ENCODE measurements at regions not wholly inside any gene's neighbourhood (a gene's known extent, or its start where the extent isn't known, plus 50 kb on each side); places are given as distances from the start of the nearest gene placed in this dataset.

DNA sequence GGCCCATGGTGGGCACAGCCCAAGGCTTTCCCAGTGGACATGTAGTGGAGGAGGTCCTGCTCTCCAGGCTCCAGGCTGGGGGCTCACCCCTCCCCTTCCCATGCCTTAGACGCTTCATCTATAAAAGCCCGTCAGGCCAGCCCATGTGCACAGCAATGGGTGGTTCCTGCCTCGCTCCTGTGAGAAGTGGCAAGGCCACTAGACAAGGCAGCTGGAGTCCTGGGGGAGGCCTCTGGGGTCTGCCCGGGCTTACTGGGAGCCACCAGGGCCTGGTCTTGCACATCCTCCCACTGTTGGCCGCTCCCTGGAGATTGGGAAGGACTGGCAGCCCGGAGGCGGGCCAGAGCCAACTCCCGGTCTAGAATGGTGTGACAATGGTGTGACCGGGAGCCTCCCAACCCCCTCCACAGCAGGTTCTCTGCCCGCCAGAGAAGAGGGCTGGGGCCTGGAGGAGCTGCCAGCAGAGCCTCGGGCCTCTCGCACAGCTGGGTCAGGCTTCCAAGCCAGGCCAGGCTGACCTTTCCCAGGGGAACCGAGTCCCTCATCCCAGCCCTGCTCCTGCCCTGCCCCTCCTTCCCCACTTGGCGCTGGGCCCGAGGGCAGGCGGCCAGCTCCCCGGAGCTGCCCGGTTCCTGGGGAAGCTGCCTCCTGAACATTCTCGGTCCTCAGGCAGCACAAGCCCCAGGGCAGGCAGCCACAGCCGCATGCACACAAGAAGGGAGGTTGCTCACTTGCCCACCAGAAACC is 97.9 kb downstream of the RFLNA start:
- peak in 1 of 2 experiments; percentile 33 for DNase-seq

DNA sequence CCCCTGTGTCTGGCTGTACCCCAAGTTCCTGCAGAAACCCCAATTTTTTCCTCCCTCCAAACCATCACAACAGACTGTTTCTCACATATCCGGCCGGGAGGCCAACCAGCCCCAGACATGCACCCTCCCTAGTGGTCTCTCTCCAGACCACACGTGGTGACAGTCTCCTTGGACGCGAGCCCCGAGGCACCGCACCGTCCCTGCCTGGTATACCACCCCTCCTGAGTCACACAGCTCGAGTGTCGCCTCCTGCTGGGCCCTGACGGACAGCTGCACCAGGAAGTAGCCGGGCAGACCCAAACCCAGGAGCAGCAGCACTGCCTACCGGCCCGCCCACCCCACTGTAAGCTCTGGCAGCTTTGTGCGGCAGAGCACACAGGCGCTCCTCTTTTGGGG is 97.4 kb downstream of the RFLNA start:
- DNase-seq: no peak

DNA sequence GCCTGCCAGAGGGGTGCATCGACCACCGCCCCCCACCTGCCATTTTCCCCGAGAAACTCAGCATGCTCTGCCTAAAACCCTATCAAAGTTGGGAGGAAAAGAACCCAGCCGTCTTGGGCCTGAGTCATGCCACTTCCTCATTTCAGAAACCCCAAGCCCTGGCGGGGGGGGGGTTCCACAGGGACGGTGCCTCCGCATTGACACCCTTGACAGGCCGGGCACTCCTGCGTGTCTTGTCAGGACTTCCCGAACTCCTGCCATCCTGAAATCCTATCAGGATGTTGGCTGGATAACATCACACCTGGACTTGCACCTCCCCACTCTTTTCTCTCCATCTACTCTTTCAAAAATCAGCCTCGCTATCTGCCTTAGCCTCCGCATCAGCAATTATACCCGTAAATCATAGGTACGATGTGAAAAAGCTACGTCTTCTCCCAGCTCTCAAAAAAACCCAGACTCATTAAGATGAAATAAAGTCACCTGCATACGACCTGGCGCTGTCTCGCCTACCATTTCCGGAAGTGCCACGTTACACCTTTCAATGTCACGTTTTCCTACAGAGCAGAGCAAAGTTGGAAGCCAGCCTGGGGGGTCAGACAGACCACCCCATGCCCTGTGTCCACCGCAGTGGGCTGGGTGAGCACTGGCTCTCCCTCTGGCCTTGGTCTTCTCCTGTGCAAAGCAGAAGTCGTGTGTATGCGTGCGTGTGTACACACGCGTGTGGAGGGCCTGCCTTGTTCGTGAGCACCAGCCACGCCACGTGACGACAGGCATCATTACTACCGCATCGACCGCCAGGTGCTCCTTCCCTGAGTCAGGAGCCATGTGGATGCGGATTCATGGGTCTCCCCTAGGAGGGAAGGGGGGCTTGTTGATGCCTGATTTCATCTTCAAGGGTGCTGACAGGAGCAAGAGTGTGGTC is 96.7 kb downstream of the RFLNA start:
- no peak for DNase-seq

DNA sequence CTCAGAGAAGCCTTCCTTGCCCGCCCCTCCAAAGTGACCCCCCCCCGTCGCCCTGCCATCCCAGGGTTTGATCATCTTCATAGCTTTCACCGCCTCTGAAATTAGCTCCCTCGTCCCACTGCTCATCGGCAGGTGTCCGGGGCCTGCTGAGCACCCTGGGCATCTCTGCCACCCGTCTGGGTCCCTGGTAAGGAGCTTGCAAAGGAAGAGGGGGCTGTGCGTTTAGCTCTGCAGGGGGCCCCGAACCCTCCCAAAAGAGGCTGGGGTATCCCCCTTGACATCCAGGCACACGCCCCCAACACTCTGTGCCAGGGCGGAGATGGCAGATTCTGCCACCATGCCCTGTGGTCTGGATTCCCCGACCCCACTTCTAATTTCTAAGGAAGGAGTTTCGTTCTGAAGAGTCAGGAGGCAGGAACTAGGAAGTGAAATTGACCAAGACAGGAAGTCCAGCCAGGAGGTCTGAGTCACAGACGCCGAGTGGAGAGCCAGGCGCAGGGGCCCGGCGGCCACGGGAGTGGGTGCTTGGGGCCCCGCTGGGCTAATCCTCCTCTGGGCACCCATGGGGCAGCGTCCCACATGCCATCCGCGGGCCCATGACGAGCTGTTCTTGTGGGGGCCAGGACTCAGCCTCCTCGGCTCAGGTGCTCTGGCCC is 95.7 kb downstream of the RFLNA start:
- DNase-seq: no peak

DNA sequence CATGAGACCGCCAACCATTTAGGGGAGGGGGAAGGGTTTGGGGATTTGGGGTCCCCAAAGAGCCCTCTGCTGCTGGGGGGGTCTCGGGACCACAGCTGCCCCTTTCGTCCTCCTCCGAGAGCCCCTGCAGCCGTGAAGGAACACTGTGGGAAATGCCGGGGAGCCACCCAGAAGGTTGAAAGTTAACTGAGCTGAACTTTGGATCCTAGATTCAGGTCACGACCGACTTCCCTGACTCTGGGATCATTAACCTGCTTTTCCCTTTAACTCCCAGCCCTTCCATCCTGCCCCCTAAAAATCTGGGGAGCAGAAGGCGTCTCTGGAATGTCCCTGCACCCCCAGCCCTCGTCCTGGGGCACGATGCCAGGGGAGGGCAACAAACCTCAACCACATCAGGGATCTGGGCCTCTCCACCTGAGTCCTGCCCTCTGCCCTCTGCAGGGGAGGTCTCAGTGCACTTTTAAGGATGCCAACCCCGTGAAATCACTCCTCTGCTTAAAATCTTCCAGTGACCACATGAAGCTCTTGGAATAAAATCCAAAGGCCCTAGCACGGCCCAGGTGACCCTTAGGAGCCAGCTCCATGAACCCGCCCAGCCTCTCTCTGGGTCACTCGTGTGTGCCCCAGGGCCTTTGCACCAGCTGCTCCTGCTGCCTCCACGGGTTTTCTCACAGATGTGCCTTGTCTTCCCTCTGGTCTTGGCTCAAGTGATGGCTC is 95.0 kb downstream of the RFLNA start:
- DNase-seq: no peak

DNA sequence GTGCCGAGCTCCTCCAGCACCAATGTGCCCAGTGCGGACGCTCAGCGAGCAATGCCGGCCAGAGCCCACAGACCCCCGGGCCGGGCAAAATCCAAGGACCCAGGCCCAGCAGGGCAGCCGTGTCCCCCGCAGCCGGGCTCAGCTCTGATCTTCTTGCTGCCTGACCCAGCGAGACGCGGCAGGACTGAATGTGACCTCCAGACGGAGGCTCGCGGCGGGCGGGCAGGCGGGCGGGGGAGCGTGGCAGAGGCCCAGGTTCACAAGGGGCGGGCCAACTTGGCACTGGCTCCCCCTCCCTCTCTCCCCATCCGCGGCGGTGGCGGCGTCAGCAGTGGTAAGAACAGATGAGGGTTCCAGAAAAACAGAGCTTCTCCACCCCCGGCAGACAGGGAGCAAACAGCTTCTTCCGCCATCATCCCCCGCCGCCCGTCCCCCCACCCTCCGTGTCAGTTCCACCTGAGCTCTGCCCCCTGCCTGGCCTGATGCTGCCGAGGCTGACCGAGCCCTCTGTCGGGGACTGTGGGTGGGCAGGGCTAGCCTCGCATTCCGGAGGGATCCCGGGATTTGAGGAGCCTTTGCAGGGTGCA is 94.3 kb downstream of the RFLNA start:
- DNase-seq: peak in 1 of 2 experiments; percentile 66

DNA sequence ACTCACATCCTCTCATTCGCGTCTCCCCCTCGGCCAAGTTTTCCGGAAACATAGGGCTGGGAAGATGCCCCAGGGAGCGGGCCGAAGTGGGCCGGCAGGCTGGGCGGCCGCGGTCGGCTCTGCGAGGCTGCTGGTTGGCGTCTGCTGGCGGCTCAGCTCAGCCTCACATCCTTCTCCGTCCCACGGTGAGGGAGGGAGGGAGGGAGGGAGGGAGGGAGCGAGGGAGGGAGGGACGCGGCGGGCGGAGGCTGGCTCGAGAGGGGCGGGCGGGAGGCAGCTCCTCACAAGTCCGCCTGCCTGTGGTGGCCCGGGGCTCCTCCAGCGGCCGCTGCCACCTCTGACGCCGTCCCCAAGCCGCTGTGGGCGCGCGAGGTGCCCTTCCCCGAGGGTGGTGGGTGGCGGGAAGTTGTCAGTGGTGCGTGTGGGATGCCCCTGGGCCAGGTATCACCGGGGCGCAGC is 93.8 kb downstream of the RFLNA start:
- no peak for DNase-seq

DNA sequence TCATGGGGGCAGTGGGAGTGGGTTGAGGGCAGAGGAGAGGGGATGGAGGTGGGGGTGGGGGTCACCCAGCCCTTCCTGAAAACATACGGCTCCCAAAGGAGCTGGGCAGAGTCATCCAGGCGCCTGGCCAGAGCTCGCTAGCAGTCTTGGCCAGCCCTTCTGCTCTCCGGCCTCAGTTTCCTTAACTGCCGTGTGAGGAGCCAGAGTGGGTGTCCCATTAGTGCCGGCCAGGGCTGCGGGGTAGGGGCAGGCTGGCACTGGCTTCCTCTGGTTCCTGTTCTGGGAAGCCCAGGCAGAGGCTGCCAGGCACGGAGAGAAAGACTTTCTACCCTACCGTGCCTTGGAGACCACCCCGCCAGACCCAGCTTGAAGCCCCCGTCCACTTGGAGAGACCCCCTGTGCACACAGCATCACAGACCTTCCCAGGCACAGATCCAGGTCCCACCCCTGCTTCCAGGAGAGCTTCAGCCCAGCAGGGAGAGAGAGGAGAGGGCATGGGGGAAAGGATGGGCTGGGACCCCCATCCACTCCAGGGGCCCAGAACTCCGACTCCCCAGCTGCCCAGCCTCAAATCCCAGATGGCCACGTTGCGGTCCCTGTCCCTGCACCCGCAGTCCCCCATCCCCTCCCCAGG is 93.3 kb downstream of the RFLNA start:
- no peak for DNase-seq

DNA sequence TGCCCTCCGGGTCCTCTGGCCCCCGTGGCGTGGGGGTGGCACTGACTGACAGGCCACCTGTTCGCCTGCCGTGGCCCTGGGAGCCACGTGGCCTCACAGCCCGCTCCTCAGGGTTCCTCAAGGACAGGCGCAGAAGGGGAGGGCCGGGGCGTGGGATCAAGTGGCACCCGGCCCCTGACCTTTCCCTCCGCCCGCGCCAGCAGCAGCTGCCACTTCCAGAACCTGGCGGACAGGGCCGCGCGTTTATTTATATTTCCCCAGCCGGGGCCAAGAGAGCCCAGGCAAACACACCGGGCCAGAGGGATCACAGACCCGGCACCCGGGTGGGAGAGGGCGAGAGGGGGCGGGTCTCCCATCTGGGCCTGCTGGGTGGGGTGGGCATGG is 92.6 kb downstream of the RFLNA start:
- DNase-seq: no peak

DNA sequence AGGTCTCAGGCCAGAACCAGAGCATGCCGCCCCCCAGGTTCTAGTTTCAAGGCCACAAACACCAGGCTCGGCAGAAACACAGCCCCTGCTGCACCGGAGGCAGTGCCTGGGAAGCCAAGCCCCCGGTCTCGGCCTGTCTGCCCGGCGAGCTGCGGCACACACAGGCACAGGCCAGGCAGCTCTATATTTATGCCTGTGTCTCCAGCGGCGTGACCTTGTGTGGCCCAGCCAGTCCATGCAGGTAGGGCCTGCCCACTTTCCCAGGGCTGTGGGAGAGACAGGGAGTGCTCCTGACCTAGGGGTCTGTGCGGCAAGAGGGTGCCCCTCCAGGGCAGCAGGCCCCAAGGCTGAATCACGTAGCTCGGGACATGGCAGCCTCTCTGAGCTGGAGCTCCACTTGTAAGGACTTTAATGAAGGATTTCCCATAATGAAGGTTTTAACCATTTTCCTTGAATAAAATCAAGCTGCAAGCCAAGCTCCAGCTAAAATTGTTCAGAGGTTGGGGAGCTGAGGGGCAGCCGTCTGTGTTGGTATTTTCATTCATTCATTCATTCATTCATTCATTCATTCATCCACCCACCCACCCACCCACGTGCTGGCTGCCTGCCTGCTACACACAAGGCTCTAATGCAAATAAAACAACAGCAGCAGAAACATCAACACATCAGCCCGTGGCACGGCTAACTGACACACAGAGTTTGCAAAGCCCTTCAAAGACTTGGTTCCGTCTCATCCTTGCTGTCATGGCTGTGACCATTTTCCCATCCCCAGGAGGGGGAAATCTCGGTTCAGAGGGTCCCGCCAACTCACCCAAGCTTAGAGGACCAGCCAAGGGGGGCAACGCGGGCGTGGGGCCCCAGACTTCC is 92.0 kb downstream of the RFLNA start:
- DNase-seq: no peak

DNA sequence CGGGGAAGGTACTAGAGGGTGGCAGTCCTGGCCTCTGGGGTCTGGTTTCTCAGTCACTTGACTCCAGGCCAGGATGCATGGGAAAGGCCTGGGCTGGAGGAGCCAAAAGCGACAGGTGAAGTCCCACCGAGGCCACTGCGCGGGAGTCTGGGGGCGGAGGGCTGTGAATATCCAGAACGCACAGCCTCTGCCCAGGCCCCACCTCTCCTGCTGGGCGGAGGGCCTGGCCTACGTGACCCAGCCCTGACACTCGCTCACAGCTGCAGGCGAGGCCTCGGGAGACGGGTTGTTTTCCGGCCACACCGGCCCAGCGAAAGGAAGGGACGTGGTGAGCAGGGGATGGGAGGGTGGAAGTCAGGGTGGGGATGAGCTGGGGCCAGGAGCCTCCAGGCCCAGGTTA is 91.2 kb downstream of the RFLNA start:
- no peak for DNase-seq

DNA sequence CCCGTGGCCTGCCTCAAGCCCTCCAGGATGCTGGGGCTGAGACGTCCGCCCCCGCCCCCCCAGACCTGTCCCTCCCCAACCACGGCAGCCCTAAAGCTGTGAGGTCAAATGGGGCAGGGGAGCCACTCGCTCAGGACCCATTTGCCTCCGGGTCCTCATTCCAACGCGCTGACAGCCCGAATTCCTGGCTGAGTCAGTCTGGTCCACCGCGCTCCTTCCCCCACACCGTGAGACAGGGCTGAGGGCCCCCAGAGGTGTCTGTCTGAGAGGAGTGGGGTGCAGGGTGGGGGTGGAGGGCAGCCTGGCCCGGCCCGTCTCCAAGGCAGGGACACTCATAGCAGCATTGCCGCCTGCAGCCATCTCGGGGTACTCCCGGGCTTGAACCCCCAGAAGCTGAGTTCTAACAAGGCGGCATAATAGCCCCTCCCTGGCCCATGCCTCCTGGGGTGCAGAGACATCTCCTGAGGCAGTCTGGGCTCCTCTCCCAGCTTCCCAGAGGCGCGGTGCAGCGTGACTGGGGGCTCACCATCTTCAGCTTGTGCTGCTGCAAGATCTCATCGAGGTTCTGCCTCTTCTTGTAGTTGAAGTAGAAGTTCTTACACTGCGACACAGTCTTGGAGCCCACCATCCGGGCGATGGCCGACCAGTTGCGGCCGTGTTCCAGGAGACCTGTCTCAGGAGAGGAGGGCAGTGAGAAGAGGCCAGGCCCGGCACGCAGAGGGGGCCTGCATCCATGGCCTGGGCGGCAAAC is 90.5 kb downstream of the RFLNA start:
- DNase-seq: no peak

DNA sequence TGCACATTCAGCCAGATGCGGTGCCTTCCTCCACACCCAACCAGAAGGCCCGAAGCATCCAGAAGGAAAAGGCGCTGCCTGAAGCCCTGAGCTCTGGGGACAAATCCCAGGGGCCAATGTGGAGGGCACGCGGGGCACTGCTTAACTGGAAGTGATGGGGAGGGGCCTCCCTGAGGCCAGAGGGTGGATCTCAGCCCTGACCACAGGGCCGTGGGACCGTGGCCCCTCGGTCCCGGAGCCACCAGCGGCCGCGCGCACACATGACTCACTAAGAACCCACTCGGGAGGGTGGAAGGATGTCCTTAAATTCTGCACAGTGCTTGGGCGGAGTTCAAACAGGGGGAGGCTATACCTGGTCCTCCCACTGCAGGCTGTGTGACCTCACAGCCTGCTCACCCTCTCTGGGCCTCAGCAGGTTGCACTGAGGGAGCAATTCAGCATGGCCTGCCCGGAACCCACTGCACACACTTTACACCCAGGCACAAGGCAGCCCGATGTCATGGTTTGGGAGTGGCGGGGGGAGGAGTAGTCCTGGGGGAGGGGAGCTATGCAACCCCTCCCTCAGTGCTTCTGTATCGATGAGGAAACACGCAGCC is 89.5 kb downstream of the RFLNA start:
- DNase-seq: no peak

DNA sequence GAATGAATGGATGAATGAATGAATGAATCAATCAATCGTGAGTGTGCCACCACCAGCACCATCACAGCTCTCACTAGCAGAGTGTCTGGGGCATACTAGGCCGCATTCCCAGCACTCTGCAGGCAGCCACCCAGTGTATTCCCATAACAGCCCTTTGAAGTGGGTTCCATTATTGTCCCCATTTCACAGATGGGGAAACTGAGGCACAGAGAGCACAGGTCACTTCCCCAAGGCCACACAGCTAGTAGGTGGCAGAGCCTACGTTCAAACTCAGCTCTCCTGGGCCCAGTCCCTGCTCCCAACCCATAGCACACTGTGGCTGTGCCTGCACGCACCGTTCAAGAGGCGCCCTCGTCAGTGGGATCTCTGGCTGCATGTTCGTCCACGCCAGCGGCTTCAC is 88.1 kb downstream of the RFLNA start:
- DNase-seq: no peak

DNA sequence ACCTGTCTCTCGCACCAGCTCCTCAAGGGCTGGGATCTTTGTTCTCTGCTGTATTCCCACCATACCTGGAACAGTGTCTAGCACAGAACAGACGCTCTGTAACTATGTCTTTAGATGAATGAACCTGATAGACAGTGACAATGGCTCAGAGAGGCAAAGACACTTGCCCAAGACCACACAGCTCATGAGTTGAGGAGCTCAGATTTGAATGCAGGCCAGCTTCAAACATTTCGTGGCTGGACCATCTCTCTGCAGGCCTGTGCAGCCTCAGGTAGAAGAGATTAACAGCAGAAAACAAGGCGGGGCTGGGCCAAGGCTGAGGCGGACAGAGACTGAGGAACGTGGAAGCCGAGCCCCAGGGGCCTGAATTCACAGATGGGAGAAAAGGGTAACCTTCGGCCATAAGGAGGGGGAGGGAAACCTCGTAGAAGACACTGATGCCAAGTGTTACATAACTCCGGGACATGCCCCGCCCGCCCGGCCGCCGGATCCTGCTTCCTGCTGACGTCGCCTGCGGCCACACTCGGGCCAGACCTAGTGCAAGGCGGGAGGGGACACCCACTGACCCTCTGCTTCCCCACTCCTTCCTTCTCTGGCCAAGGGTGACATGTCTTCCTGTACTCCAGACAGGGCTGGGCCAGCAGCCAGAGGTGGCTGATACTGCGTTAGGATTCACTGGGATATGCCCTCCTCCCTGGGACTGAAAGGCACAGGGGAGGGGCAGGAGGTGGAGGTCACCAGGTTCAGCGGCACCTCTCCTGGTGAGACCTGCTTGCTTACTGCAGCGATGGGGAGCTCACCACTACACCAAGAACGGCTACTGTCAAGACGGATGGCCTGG is 86.8 kb downstream of the RFLNA start:
- peak; percentile 43 to 82 for DNase-seq

DNA sequence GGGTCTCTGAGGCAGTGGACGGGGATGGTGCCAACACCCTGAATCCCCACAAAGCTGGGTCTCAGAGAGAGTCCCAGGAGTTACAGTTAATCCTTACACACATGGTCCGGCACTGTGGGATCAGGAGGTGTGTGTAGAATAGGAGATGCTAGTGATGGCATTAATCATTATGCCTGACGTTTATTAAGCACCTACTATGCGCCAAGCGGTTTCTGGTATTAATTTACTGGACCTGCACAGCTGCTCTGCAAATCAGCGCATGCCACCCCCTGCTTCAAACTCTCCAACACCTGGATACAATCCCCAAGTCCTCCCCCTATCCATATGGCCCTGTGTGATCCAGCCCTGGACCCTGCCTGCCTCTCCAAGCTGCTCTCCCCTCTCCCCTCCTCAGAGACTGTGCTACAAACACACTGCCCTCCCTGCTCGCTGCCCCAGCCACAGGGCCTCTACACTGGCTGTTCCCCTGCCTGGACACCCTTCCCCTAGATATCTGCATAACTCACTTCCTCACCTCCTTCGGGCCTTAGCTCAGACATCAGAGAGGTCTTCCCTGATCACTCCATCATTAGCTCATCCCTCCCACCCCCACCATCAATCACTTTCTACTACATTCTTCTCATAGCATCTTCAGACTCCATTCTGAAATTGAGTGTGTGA is 86.0 kb downstream of the RFLNA start:
- no peak for DNase-seq

DNA sequence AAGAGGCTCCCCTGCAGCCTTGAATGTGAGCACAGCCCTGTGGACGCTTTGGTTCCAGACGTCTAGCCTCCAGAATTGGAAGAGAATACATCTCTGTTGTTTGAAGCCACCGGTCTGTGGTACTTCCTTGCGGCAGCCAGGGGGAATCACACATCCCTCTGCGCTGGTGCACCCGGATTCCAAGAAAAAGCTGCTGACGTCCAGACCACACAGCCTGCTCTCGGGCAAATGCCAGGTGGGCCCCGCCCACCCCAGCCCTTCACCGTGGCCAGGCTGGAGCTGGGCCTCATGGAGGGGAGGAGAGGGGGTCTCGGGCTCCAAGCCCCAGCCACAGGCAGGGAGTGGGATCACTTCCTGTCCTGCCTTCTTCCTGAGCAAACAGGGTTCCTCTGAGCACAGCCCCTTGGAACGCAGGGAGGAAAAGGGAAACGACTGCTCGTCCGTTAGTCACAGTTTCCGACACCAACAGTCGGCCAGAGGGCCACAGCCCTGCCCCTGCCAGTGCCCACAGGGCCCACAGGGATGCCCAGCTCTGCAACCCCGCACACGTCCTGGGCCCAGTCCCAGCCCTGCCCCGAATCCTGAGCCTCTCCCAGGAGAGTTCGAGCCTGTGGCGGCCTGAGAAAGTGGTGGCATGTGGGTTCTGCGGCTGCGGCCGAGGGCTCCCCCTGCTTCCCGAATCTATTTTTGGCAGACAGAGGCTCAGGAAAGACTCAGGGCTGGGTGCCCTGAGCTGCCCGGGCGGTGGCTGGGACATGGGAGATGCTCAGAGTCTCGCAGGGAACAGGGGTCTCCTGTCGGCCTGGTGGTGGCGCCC is 85.3 kb downstream of the RFLNA start:
- no peak for DNase-seq
